GM23338 (cell line): ENCODE measurements at regions not wholly inside any gene's neighbourhood (a gene's known extent, or its start where the extent isn't known, plus 50 kb on each side); places are given as distances from the start of the nearest gene placed in this dataset.

Experiments
- ATAC-seq: fragments of 200-7000 bp; cut with Tn5 transposase; 3 replicates; pipeline ENCODE4 v1.9.1; 2020
- DNase-seq: peaks from one replicate; pipeline ENCODE4 v3.0.0-alpha.2; 2015; ENCODE audit warnings: low spot score
- H2AFZ ChIP-seq: fragments of 200-600 bp; sonication (generic); 2 replicates; pipeline ENCODE4 v1.8.0; 2016; ENCODE audit warnings: antibody characterized with exemption, mild to moderate bottlenecking, moderate library complexity
- H3F3A ChIP-seq: fragments of 200-600 bp; sonication (generic); replicated peaks from 2 replicates; pipeline ENCODE4 v1.8.0; 2017; ENCODE audit warnings: antibody characterized with exemption, mixed run types, low read depth
- H3K27ac ChIP-seq: fragments of 200-600 bp; sonication (generic); 2 replicates; pipeline ENCODE4 v1.6.1; 2016; ENCODE audit warnings: low read depth
- H3K27me3 ChIP-seq: fragments of 200-600 bp; sonication (generic); 2 replicates; pipeline ENCODE4 v1.8.0; 2016; ENCODE audit warnings: mild to moderate bottlenecking, mixed run types, moderate library complexity; ENCODE audit not compliant: insufficient read depth
- H3K36me3 ChIP-seq: fragments of 200-600 bp; sonication (generic); 2 replicates; pipeline ENCODE4 v1.8.0; 2016; ENCODE audit warnings: mild to moderate bottlenecking; ENCODE audit not compliant: insufficient read depth
- H3K4me1 ChIP-seq: fragments of 200-600 bp; sonication (generic); 2 replicates; pipeline ENCODE4 v1.8.0; 2016; ENCODE audit warnings: mild to moderate bottlenecking, moderate library complexity; ENCODE audit not compliant: insufficient read depth
- H3K4me2 ChIP-seq: fragments of 200-600 bp; sonication (generic); 2 replicates; pipeline ENCODE4 v1.7.1; 2017; ENCODE audit warnings: mixed run types
- H3K4me3 ChIP-seq: fragments of 200-600 bp; sonication (generic); 2 replicates; pipeline ENCODE4 v1.6.1; 2016; ENCODE audit warnings: mixed run types
- H3K79me2 ChIP-seq: fragments of 200-600 bp; sonication (generic); replicated peaks from 2 replicates; pipeline ENCODE4 v1.8.0; 2017; ENCODE audit warnings: mild to moderate bottlenecking; ENCODE audit not compliant: insufficient read depth
- H3K9me2 ChIP-seq: fragments of 200-600 bp; sonication (generic); 2 replicates; pipeline ENCODE4 v1.8.0; 2017; ENCODE audit not compliant: insufficient read depth
- H4K20me1 ChIP-seq: fragments of 200-600 bp; sonication (generic); replicated peaks from 2 replicates; pipeline ENCODE4 v1.8.0; 2017; ENCODE audit warnings: mild to moderate bottlenecking; ENCODE audit not compliant: insufficient read depth
- H3K27ac Mint-ChIP-seq: 2 replicates; pipeline ENCODE4 v1.8.0; 2020; ENCODE audit warnings: inconsistent platforms, mild to moderate bottlenecking, moderate library complexity, mixed read lengths
- H3K27me3 Mint-ChIP-seq: 3 replicates; pipeline ENCODE4 v1.8.0; 2022; ENCODE audit warnings: low read depth, mild to moderate bottlenecking, moderate library complexity, mixed read lengths, inconsistent platforms; ENCODE audit not compliant: insufficient read depth, poor library complexity
- H3K36me3 Mint-ChIP-seq: 3 replicates; pipeline ENCODE4 v1.8.0; 2021; ENCODE audit warnings: low read depth, mild to moderate bottlenecking, inconsistent platforms, moderate library complexity, mixed read lengths
- H3K4me1 Mint-ChIP-seq: 3 replicates; pipeline ENCODE4 v1.8.0; 2020; ENCODE audit warnings: mild to moderate bottlenecking, inconsistent platforms, mixed read lengths
- H3K4me3 Mint-ChIP-seq: 3 replicates; pipeline ENCODE4 v1.8.0; 2021; ENCODE audit warnings: moderate library complexity, mild to moderate bottlenecking, inconsistent platforms, mixed read lengths
- H3K9me3 Mint-ChIP-seq: 3 replicates; pipeline ENCODE4 v1.8.0; 2020; ENCODE audit warnings: moderate library complexity, mild to moderate bottlenecking, inconsistent platforms, mixed read lengths
- CREB1 ChIP-seq: fragments of 250-450 bp; sonication (Bioruptor Pico); IDR thresholded peaks from 2 replicates; pipeline ENCODE4 v1.5.0; 2020; ENCODE audit warnings: low read depth, mild to moderate bottlenecking, moderate library complexity
- EZH2 ChIP-seq: fragments of 200-600 bp; sonication (generic); IDR thresholded peaks from one replicate; pipeline ENCODE4 v1.8.0; 2017; ENCODE audit warnings: antibody characterized with exemption, mild to moderate bottlenecking, low read depth; ENCODE audit not compliant: unreplicated experiment
- STAT1 ChIP-seq: IDR thresholded peaks from one replicate; pipeline ENCODE4 v1.6.1; 2016; ENCODE audit warnings: antibody characterized with exemption; ENCODE audit not compliant: unreplicated experiment
- ZNF114 ChIP-seq: fragments of 250-450 bp; sonication (Bioruptor Pico); IDR thresholded peaks from 2 replicates; pipeline ENCODE4 v1.5.0; 2020; ENCODE audit warnings: mild to moderate bottlenecking, moderate library complexity
- ZNF331 ChIP-seq: fragments of 250-450 bp; sonication (Bioruptor Pico); IDR thresholded peaks from 2 replicates; pipeline ENCODE4 v1.5.0; 2020; ENCODE audit warnings: low read depth, mild to moderate bottlenecking, moderate library complexity
- TF ChIP-seq, protein P1 (sequence below): fragments of 250-450 bp; sonication (Bioruptor Pico); IDR thresholded peaks from 2 replicates; pipeline ENCODE4 v1.5.0; 2020; ENCODE audit warnings: mild to moderate bottlenecking, moderate library complexity

DNA sequence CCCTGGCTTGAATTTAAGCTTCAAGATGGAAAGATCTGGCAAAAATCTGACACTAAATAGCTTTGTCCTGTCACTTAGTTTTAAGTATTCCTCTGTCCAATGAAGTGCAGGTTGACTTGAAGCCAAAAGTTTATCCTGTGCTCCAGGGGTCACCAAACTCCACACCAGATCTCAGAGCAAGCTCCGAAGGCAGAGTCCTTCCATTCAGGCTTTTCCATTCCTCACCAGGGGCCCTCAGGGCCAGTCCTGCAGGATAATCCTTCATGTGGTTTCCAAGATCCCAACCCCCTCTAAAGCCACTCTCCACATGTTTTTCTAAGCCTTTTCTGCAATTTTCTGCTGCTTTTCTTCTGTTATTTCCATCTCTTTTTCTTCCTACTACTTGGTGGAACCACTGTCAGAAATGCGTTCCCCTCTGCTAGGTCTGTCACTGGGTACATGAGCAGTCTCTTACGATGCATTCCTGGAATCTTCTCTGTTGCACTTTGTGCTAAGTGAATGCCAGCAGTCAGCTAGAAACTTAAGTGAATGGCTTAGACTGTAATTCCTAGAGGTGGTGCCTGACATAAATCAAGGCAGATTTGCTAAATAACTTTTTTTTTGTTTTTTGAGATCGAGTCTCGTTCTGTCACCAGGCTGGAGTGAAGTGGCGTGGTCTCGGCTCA lies 251.4 kb downstream of the MSRB3 start (continued):
- TF ChIP-seq, protein P1, sequence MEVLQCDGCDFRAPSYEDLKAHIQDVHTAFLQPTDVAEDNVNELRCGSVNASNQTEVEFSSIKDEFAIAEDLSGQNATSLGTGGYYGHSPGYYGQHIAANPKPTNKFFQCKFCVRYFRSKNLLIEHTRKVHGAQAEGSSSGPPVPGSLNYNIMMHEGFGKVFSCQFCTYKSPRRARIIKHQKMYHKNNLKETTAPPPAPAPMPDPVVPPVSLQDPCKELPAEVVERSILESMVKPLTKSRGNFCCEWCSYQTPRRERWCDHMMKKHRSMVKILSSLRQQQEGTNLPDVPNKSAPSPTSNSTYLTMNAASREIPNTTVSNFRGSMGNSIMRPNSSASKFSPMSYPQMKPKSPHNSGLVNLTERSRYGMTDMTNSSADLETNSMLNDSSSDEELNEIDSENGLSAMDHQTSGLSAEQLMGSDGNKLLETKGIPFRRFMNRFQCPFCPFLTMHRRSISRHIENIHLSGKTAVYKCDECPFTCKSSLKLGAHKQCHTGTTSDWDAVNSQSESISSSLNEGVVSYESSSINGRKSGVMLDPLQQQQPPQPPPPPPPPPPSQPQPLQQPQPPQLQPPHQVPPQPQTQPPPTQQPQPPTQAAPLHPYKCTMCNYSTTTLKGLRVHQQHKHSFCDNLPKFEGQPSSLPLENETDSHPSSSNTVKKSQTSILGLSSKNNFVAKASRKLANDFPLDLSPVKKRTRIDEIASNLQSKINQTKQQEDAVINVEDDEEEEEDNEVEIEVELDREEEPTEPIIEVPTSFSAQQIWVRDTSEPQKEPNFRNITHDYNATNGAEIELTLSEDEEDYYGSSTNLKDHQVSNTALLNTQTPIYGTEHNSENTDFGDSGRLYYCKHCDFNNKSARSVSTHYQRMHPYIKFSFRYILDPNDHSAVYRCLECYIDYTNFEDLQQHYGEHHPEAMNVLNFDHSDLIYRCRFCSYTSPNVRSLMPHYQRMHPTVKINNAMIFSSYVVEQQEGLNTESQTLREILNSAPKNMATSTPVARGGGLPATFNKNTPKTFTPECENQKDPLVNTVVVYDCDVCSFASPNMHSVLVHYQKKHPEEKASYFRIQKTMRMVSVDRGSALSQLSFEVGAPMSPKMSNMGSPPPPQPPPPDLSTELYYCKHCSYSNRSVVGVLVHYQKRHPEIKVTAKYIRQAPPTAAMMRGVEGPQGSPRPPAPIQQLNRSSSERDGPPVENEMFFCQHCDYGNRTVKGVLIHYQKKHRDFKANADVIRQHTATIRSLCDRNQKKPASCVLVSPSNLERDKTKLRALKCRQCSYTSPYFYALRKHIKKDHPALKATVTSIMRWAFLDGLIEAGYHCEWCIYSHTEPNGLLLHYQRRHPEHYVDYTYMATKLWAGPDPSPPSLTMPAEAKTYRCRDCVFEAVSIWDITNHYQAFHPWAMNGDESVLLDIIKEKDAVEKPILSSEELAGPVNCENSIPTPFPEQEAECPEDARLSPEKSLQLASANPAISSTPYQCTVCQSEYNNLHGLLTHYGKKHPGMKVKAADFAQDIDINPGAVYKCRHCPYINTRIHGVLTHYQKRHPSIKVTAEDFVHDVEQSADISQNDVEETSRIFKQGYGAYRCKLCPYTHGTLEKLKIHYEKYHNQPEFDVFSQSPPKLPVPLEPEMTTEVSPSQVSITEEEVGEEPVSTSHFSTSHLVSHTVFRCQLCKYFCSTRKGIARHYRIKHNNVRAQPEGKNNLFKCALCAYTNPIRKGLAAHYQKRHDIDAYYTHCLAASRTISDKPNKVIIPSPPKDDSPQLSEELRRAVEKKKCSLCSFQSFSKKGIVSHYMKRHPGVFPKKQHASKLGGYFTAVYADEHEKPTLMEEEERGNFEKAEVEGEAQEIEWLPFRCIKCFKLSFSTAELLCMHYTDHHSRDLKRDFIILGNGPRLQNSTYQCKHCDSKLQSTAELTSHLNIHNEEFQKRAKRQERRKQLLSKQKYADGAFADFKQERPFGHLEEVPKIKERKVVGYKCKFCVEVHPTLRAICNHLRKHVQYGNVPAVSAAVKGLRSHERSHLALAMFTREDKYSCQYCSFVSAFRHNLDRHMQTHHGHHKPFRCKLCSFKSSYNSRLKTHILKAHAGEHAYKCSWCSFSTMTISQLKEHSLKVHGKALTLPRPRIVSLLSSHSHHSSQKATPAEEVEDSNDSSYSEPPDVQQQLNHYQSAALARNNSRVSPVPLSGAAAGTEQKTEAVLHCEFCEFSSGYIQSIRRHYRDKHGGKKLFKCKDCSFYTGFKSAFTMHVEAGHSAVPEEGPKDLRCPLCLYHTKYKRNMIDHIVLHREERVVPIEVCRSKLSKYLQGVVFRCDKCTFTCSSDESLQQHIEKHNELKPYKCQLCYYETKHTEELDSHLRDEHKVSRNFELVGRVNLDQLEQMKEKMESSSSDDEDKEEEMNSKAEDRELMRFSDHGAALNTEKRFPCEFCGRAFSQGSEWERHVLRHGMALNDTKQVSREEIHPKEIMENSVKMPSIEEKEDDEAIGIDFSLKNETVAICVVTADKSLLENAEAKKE (CRISPR knock-in tag): no peak
- TF ChIP-seq STAT1 (no peak), ZNF114 (CRISPR knock-in tag) (no peak), CREB1 (no peak), EZH2 (no peak), ZNF331 (CRISPR knock-in tag) (no peak)

DNA sequence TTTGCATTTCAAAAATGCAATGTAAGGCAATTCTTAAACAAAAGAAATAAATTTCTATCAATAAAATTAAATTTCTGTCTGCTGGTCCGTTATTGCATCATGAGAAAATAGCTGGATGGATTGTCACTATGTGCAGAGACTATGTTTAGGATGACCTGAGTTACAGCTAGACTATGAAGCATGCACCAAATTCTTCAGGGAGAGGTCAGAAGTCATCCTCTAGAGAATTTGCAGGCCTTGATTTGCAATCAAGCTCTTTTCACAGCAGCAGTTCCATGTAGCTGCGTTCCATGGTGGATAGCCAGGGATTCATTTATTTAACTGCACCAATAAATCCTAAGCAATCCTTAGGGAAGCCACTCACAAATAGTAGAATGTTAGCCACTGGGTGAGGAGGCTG lies 253.7 kb downstream of the MSRB3 start:
- TF ChIP-seq EZH2: no peak
- H3K27ac Mint-ChIP-seq: no peak overlapping the region
- peaks cover 8% of the 10 kb centered on the region for H3K27me3 Mint-ChIP-seq
- no peaks in the 10 kb centered on the region for H3K36me3 Mint-ChIP-seq
- Histone ChIP-seq H3K4me1 (peaks cover 7% of the 10 kb centered on the region), H2AFZ (peak overlapping the region; percentile 49), H4K20me1 (no peaks in the 10 kb centered on the region), H3K36me3 (no peaks in the 10 kb centered on the region), H3K27ac (no peak overlapping the region), H3K9me2 (peaks cover 4% of the 10 kb centered on the region; the same call in 1 of the 2 replicates), H3K4me2 (no peak overlapping the region), H3F3A (no peaks in the 10 kb centered on the region), H3K79me2 (no peaks in the 10 kb centered on the region), H3K27me3 (no peaks in the 10 kb centered on the region), H3K4me3 (no peak overlapping the region)
- no peak overlapping the region for H3K4me3 Mint-ChIP-seq
- no peaks in the 10 kb centered on the region for H3K9me3 Mint-ChIP-seq
- DNase-seq: no peak
- ATAC-seq: no peak
- peaks cover 16% of the 10 kb centered on the region for H3K4me1 Mint-ChIP-seq
